ENCODE measurements at regions not wholly inside any gene's neighbourhood (a gene's known extent, or its start where the extent isn't known, plus 50 kb on each side); places are given as distances from the start of the nearest gene placed in this dataset.

DNA sequence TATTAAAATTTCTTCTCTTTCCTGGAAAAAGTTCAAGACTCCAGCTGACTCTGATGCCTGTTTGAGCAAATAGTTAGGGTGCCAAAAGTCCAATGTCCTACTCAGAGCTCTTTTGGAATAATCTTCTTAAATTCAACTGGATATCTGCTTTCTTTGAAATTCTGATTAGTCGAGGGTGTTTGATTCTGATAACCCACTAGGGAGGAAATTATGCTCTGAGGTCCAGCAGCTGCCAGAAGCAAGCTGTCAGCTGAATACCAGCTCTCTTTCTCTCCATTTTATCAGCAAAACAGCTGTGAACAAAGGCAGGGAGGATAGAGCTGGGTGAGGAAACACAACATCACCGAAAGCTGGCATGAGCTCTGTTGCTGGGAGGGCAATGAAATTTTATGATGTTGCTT lies 141.5 kb downstream of the CAND1 start:
- Histone ChIP-seq H3K4me3 (ENCODE audit: low read depth, low read length) (no peak overlapping the region), H3K36me3 (ENCODE audit: control insufficient read depth, insufficient read depth, low read length) (no peaks in the 10 kb centered on the region), H3K9me3 (no peaks in the 10 kb centered on the region), H3K27me3 (replicated peaks; ENCODE audit: control insufficient read depth, insufficient read depth, low read length) (no peaks in the 10 kb centered on the region), H3K4me1 (no peaks in the 10 kb centered on the region)
- intact Hi-C loops (cut with micrococcal nuclease; ENCODE audit: unreplicated experiment) = no loop called here
- no peak for DNase-seq
- ChIA-PET POLR2A (no interaction called here), CTCF (no interaction called here)
- TF ChIP-seq CTCF (IDR thresholded peaks at IDR 0.05; ENCODE audit: insufficient read depth in 1 of 2, low read depth in 1 of 2, low read length in 1 of 2, severe bottlenecking in 1 of 2, unreplicated experiment in 1 of 2) = no peak
- H3K27ac Mint-ChIP-seq (ENCODE audit: unreplicated experiment) = no peak overlapping the region
- no peaks in the 10 kb centered on the region for H3K4me1 Mint-ChIP-seq (ENCODE audit: low read depth, unreplicated experiment)
- no TSS peak for BruUV-seq (replicated peaks)
- H3K4me3 Mint-ChIP-seq (ENCODE audit: unreplicated experiment) = no peak overlapping the region
- H3K27me3 Mint-ChIP-seq (ENCODE audit: insufficient read depth, unreplicated experiment) = no peaks in the 10 kb centered on the region
- H3K36me3 Mint-ChIP-seq (ENCODE audit: insufficient read depth, unreplicated experiment) = no peaks in the 10 kb centered on the region
- H3K9me3 Mint-ChIP-seq (ENCODE audit: unreplicated experiment) = peaks cover 10% of the 10 kb centered on the region

GRCh38 chr12:67411562-67411961 lies 142.4 kb downstream of the CAND1 start:
- no TSS peak for BruUV-seq (replicated peaks)
- Histone ChIP-seq H3K27me3 (replicated peaks; ENCODE audit: control insufficient read depth, insufficient read depth, low read length) (no peaks in the 10 kb centered on the region), H3K4me1 (no peaks in the 10 kb centered on the region), H3K9me3 (no peaks in the 10 kb centered on the region), H3K36me3 (ENCODE audit: control insufficient read depth, insufficient read depth, low read length) (no peaks in the 10 kb centered on the region), H3K4me3 (ENCODE audit: low read depth, low read length) (no peak overlapping the region)
- Mint-ChIP-seq H3K27me3 (ENCODE audit: insufficient read depth, unreplicated experiment) (no peaks in the 10 kb centered on the region), H3K4me3 (ENCODE audit: unreplicated experiment) (no peak overlapping the region), H3K27ac (ENCODE audit: unreplicated experiment) (no peak overlapping the region), H3K9me3 (ENCODE audit: unreplicated experiment) (peaks cover under 1% of the 10 kb centered on the region), H3K4me1 (ENCODE audit: low read depth, unreplicated experiment) (no peaks in the 10 kb centered on the region), H3K36me3 (ENCODE audit: insufficient read depth, unreplicated experiment) (no peaks in the 10 kb centered on the region)
- intact Hi-C loops (cut with micrococcal nuclease; ENCODE audit: unreplicated experiment) = no loop called here
- POLR2A ChIA-PET = no interaction called here
- no peak for TF ChIP-seq CTCF (IDR thresholded peaks at IDR 0.05; ENCODE audit: insufficient read depth in 1 of 2, low read depth in 1 of 2, low read length in 1 of 2, severe bottlenecking in 1 of 2, unreplicated experiment in 1 of 2)
- CTCF ChIA-PET = no interaction called here
- DNase-seq = no peak

DNA sequence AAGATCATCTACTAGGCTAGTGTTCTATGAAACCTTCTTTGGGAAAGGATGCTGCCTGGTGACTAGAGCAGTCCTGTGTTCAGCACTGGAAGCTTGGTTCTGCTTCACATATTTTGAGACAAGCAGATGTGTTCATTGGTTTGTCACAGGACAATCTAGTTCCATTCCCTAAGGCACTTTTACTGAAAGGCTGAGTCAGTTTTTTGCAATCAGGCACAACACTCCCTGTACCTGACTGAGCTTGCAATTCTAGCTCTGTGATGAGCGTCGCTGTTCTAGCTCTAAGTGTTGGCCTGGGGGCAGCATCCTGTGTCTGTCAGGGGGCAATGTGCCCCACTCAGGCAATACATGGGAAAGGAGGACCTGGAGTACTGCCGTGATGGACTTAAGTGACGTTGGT lies 144.4 kb downstream of the CAND1 start:
- H3K4me1 ChIP-seq = no peaks in the 10 kb centered on the region
- POLR2A ChIA-PET = no interaction called here
- H3K36me3 ChIP-seq (ENCODE audit: control insufficient read depth, insufficient read depth, low read length) = no peaks in the 10 kb centered on the region
- CTCF ChIA-PET = interaction anchor here (1.0 kb wide), 1 partner anchor 58 kb away, joined by 4 read pairs; no protein-coding TSS in a partner anchor
- no peaks in the 10 kb centered on the region for H3K27me3 ChIP-seq (replicated peaks; ENCODE audit: control insufficient read depth, insufficient read depth, low read length)
- Mint-ChIP-seq H3K4me3 (ENCODE audit: unreplicated experiment) (no peak overlapping the region), H3K9me3 (ENCODE audit: unreplicated experiment) (no peaks in the 10 kb centered on the region), H3K27ac (ENCODE audit: unreplicated experiment) (no peak overlapping the region), H3K4me1 (ENCODE audit: low read depth, unreplicated experiment) (no peaks in the 10 kb centered on the region), H3K36me3 (ENCODE audit: insufficient read depth, unreplicated experiment) (no peaks in the 10 kb centered on the region), H3K27me3 (ENCODE audit: insufficient read depth, unreplicated experiment) (no peaks in the 10 kb centered on the region)
- no TSS peak for BruUV-seq (replicated peaks)
- DNase-seq = no peak
- H3K4me3 ChIP-seq (ENCODE audit: low read depth, low read length) = no peak overlapping the region
- H3K9me3 ChIP-seq = no peaks in the 10 kb centered on the region
- intact Hi-C loops (cut with micrococcal nuclease; ENCODE audit: unreplicated experiment) = no loop called here
- no peak for TF ChIP-seq CTCF (IDR thresholded peaks at IDR 0.05; ENCODE audit: insufficient read depth in 1 of 2, low read depth in 1 of 2, low read length in 1 of 2, severe bottlenecking in 1 of 2, unreplicated experiment in 1 of 2)

Measured in Caco-2 (cell line).